ENCODE measurements at regions not wholly inside any gene's neighbourhood (a gene's known extent, or its start where the extent isn't known, plus 50 kb on each side); places are given as distances from the start of the nearest gene placed in this dataset.

DNA sequence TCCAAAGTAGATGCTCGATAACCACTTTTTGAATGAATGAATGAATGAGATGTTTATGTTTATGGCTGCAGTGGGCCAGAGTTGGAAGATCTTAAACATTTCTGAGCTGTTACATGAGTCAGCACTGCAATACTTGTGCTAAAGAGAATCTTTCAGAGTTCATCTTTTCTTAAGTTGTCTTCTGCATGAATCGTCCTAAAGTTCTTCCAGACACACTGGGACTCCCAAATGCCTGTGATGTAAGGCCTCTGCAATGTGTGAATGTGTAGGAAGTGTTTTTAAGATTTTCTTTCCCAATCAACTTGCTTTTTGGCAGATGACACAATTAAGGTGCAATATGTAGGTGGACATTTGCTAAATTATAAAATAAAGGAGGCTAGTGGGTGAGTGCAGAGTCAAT, 50.3 kb upstream of the TRIM9 start:
- DNase-seq, result no peak

DNA sequence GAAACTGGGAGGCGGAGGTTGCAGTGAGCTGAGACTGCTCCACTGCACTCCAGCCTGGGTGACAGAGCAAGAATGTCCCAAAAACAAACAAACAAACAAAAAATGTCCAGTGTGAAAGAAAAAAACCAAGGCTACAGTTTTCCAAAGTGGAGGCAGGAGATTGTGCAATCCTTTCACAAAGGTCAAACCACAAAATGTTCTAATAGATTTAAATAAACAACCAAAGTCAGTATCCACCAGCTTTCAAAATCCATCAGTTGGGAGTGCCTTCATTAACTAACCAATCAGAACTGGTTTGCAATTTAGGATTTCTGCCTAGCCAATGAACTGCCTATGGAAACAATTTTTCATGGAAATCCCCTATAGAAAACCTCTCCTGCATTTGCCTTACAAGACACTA, 52.3 kb upstream of the TRIM9 start:
- DNase-seq, result no peak

DNA sequence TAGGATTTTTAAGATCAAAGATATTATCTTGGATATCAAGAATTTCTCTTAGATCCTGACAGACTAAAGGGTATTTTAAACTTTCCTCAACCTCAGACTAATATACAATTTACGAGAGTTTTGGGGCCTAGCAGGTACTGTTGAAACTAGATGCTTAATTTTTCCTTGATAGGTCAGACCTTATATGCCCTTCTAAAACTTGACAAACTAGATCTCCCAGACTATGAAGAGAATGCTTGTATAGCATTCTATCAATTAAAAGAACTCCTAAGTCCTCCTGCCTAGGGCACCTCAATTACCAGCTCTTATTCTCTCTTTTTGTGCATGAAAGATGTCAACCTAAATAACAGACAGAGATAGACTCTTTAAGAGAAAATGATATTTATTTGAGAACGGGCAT, 60.4 kb upstream of the TRIM9 start:
- no peak for DNase-seq

DNA sequence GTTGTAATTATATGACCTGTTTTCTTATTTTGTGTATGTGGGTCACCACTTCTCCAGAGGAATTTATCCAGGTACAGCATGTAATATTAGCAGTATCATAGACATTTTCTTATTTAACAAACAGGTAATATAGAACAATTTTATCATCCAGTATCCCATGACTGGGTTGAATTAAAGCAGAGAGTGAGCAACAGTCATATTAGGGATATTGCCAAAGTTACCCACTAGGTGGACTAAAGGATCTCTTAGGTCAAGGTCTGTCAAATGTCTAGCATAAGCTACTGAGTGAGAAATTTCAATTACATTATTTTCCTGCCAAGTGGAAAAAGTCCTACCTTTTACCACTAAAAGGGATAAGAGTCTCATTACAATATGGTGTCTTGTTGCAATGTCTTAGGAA, 62.1 kb upstream of the TRIM9 start:
- DNase-seq, result no peak

DNA sequence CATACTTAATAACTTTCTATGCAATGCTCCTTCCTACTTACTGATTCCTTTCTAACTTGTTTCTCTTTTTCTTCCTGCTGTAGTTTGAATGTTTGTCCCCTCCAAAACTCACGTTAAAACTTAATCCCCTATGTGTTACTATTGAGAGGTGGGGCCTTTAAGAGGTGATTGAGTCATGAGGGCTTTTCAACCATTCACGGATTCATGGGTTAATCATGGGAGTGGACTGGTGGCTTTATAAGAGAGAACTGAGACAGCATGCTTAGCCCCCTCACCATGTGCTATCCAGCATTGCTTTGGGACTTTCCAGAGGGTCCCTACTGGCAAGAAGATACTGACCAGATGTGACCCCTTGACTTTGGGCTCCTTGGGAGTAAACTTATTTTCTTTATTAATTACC, 66.0 kb upstream of the TRIM9 start:
- no peak for DNase-seq

DNA sequence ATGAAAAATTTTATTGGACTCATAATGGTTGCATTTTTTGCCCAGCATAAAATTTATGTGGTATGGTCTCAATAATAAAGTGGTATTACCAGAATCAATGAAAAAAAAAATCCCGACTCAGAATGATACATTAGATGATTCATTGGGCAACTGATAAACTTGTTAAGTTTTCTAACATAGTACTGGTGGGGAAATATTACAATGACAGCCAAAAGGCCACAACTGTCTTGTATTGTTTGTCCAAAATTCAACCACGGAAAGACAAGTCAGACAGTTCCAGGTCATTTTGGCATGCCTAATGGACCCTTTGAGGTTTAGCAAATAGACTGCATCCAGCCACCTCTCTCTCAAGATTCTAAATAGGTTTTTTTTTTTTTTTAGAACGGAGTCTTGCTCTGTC, 70.5 kb upstream of the TRIM9 start:
- DNase-seq, result no peak

DNA sequence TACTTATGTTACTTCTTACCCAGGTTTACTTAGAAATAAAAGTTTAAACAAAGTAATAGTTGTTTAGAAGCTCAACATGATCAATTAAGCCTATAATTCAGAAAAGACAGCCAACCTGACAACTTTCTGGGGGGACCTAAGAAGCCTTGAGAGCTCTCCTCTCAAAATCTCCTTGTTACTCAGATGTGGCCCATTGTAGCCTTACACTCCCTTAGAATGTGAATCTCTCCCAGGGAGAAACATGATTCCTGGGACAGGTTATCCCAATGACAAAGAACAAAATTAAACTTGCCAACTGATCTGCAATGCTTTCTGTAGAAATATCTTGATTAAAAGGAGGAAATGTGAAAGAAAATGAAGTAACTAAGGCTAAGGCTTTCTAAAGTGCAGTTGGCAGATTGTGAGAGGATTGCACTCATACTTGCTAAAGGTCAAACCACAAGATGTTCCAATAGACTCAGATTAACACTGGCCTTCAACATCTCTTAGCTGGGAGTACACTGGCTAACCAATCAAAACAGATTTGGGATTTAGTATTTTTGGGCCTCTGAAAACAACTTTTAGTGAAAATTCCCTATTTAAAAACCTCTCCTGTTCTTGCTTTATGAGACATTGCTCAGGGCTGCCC, 72.3 kb upstream of the TMX1 start:
- no peak for DNase-seq

DNA sequence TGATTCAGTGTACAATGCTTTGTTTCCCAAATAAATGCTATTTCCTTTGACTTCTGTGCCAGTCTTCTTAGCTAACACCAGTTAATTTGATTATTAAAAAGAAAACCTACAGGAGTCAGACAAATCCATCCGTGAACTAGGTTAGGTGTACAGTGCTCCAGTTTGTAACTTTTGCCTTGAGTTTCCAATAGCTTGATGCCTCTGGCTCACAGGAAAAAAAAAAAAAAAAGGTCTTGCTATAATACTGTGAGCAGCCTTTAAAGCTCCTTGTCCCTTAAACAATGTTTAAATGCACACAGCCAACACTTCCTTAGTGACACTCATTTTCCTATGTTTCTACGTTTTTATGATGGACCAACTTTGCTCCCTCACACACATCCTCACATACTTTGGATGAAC, 71.8 kb upstream of the TMX1 start:
- DNase-seq, result peak; percentile 1

DNA sequence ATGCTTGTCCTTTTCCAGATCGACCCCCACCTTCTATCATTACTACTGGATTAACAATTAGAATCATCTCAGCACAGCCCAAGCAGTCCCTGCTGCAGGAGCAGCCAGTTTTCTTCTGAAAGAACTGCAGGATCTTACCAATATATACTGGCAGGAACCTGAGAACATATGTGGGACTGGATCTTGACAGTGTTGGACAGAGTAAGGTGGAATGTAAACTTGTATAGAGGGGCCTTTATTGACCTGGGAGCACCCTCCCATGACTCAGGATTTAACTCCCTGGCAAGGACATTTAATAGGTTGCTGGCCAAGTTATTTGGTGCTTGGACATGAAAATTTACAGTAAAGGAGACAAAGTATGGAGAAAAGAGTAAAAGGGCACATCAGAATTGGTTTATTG, 66.2 kb upstream of the TMX1 start:
- DNase-seq, result no peak

DNA sequence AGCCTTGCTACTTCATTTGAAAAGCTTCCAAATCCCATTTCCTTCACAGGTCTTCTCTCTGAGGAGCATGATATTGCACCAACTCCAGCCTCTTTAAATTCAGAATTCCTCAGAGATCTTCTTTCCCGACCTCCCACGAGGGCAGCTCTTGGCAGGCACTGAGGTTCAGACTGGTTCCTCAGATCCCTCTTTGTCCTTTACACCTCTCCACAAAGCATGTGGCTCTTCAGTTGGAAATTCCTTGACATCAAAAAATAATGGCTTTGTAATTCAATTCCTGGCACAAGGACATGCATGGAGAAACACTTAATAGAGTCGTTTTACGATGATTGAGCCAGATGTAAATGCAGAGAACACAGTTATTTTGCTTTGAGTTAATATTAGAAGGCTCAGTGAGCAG, 63.2 kb upstream of the TMX1 start:
- peak; percentile 7 for DNase-seq

DNA sequence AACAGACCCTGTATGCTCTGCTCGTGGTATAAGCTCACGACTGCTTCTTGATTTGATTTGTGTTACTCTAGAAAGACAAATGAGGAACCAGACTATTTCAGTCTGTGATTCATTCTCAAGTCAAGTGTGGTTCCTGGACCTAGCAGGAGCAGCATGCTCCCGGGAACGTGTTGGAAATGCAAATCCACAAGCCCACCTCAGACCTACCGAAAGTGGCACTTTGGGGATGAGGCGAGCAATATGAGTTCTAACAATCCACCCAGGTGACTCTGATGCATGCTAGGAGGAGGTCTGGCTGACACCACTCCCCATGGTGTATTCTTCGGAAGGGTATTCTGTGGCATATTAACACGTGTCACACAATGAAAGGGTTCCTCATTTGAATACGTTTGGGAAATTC, 59.5 kb upstream of the TMX1 start:
- no peak for DNase-seq

DNA sequence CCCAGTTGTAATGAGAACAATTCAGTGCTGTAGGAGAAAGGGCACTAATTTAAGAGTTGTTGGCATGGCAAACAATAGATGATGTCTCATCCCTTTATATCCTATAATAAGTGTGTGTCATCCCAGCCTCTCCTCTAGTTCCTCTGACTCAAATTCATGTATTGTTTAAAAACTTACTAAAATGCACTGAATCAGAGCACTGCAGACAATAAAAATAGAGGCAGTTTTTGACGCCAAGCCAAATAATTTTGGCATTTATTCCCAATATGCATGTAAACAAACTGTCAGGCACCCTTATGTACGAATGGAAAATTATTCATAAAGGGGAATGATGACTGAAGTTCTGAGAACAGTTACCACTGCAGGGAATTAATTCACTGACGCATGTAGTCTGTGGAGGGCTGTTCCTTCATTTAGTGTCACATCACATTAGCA, 57.9 kb upstream of the TMX1 start:
- DNase-seq, result no peak

DNA sequence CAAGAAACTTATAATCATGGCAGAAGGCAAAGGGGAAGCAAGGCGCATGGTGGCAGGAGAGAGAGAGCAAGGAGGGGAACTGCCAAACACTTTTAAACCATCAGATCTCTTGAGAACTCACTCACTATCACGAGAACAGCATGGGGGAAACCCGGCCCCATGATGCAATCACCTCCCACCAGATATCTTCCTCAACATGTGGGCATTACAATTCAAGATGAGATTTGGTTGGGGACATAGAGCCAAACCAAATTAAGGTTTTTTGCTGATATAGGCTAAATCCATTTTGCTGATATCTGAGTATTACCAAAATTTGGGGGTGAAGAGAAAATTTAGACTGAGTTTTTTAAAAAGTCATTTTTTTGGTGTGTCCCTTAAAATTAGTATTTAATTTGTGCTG, 54.9 kb upstream of the TMX1 start:
- DNase-seq, result no peak

DNA sequence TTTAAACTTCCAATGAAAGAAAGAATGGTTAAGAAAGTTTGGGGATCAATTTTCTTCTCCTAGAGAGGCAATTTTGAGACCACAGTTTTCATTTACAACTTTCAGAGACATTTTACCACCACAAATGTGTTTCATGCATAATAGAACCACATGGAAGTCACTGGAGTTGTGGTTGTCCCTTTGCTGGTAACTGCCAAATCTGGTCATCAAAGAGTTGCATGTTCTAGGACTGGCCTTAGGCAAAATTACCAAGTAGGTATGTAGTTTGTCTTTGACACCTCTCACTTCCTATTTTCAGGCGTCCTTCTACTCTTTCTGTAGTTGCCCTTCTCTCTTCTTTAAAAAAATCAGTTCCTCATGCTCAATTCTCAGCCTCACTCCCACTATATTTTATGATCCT, 54.3 kb upstream of the TMX1 start:
- no peak for DNase-seq

DNA sequence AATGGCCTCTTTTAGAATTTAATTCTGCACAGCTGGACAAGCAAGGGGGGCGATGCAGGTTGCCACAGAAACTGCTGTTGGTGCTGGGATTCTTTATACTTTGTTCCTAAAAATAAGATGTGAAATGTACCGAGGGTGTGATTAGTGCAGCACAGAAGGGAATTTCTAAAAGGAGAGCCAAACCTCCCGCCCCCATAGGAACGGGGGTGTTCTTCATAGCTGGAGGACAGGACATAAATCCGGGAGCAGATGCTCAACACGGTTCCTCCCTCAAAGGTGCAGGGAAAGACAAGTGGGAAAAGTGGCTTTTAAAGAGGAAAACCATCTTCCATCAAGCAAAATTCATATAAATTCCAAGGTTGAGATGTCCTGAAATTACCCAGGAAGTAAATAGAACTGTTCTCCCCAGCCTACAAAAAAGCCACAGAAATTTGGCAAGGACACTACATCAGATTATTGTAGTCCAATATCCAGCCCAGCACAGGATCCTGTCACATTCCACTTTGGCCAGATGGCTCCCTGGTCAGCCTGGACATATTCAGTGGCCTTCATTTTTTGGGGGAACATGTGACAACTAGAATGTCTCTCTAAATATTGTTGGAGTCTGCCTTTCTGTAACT, 51.4 kb upstream of the TMX1 start:
- DNase-seq, result no peak

DNA sequence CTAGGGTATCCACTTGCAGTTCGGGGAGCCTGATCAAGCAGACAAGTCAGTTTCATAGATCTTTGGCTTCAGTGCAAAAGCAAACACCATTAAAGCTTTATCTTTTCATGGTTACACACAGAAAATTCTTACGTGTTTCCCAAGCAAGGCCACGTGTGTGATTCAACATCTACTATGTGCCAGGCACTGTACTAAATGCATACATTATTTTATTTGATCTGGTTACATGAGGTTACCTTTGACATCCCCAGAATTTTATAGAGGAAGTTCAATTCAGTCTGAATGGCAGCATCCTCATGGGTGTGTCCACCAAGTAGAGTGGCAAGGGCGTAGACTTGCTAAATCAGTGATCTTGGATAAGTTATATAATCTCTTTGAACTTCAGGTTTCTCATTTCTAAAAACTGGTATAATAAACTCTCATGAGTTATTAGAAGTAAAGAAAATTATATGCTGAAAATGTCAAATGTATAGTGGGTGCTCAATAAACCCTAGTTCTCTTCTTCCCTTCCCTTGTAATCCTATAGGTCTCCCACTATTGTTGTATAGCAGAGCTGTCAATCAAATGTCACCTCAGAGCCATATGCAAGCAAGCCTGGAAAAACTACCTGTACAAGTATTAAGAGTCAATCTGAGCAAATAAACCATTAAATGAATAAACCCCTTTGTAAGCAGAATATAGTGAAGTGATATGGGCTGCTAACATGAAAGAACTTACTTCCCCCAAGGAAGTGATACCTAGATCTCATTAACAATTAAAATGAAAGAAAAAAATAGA, 50.3 kb upstream of the TMX1 start:
- no peak for DNase-seq

Measured in NCI-H2171 (cell line).